OCI-LY7 (cell line): ENCODE measurements at regions not wholly inside any gene's neighbourhood (a gene's known extent, or its start where the extent isn't known, plus 50 kb on each side); places are given as distances from the start of the nearest gene placed in this dataset.
A peak's percentile ranks its signal among the peaks of the same experiment; 100 is the strongest.

ENCODE experiments used
- BruUV-seq: library from RNA; stranded (reverse); fragments of 400-500 nt; replicated peaks from 2 replicates; lab custom pipeline; 2021; lab: Mats Ljungman, UMichigan
- CTCF ChIA-PET: fragments of 300-600 bp; sonication (Branson Sonifier 250); formaldehyde crosslinking; loops from one replicate; lab custom pipeline; 2022; ENCODE audit warnings: antibody characterized with exemption; ENCODE audit not compliant: unreplicated experiment; lab: Charles Lee
- POLR2A ChIA-PET: fragments of 300-600 bp; sonication (Branson Sonifier 250); formaldehyde crosslinking; loops from one replicate; lab custom pipeline; 2022; ENCODE audit warnings: antibody characterized with exemption; lab: Charles Lee
- DNase-seq: peaks from one replicate; pipeline ENCODE4 v3.0.0-alpha.2; 2015; ENCODE audit warnings: low spot score
- H2AFZ ChIP-seq: fragments of 200-600 bp; sonication (generic), shearing (Covaris generic); 2 replicates; pipeline ENCODE4 v1.6.1; 2014; ENCODE audit warnings: mild to moderate bottlenecking, antibody characterized with exemption, low read length, moderate library complexity
- H3K27ac ChIP-seq: fragments of 200-600 bp; sonication (generic); 2 replicates; pipeline ENCODE4 v1.5.1; 2014; ENCODE audit warnings: mixed run types, low read depth, mild to moderate bottlenecking, moderate library complexity, low read length, inconsistent platforms; ENCODE audit not compliant: poor library complexity, severe bottlenecking
- H3K36me3 ChIP-seq: fragments of 200-600 bp; sonication (generic); 2 replicates; pipeline ENCODE4 v1.6.1; 2014; ENCODE audit warnings: mild to moderate bottlenecking, antibody characterized with exemption, low read length, moderate library complexity, mixed read lengths; ENCODE audit not compliant: insufficient read depth
- H3K4me1 ChIP-seq: fragments of 200-600 bp; sonication (generic); 2 replicates; pipeline ENCODE4 v1.5.1; 2014; ENCODE audit warnings: mild to moderate bottlenecking, low read length; ENCODE audit not compliant: insufficient read depth, poor library complexity, severe bottlenecking
- H3K4me2 ChIP-seq: fragments of 200-600 bp; sonication (generic); 2 replicates; pipeline ENCODE4 v1.6.1; 2014; ENCODE audit warnings: mild to moderate bottlenecking, low read length
- H3K4me3 ChIP-seq: fragments of 200-600 bp; sonication (generic); 2 replicates; pipeline ENCODE4 v1.5.1; 2014; ENCODE audit warnings: mild to moderate bottlenecking, low read depth, low read length; ENCODE audit not compliant: poor library complexity, severe bottlenecking
- H3K79me2 ChIP-seq: fragments of 200-600 bp; sonication (generic); 2 replicates; pipeline ENCODE4 v1.6.1; 2016; ENCODE audit warnings: low read depth, mild to moderate bottlenecking, low read length, moderate library complexity, mixed read lengths; ENCODE audit not compliant: insufficient read depth
- H3K9me2 ChIP-seq: fragments of 200-600 bp; sonication (generic); 2 replicates; pipeline ENCODE4 v1.6.1; 2016; ENCODE audit warnings: mild to moderate bottlenecking, low read length, mixed read lengths; ENCODE audit not compliant: insufficient read depth
- H3K9me3 ChIP-seq: fragments of 200-600 bp; sonication (generic); 2 replicates; pipeline ENCODE4 v1.6.1; 2014; ENCODE audit warnings: mild to moderate bottlenecking, mixed run types, low read length, mixed read lengths
- H4K20me1 ChIP-seq: fragments of 200-600 bp; sonication (generic); 2 replicates; pipeline ENCODE4 v1.6.1; 2014; ENCODE audit warnings: mild to moderate bottlenecking, antibody characterized with exemption, low read length, moderate library complexity, mixed read lengths; ENCODE audit not compliant: insufficient read depth
- CTCF ChIP-seq: fragments of 200-600 bp; sonication (generic); conservative IDR thresholded peaks from 2 replicates; pipeline ENCODE4 v1.5.1; 2014; ENCODE audit warnings: mild to moderate bottlenecking, antibody characterized with exemption, low read length, moderate library complexity, mixed read lengths
- EZH2phosphoT487 ChIP-seq: fragments of 200-600 bp; sonication (generic); IDR thresholded peaks from 2 replicates; pipeline ENCODE4 v1.6.1; 2018; ENCODE audit warnings: low read depth, borderline replicate concordance, mild to moderate bottlenecking, mixed run types, antibody characterized with exemption, low read length, moderate library complexity, mixed read lengths
- intact Hi-C: fragments of 100-400 bp; cut with micrococcal nuclease; formaldehyde crosslinking; loops from one replicate; pipeline ENCODE4 v1.10.0; 2022; ENCODE audit not compliant: unreplicated experiment

DNA sequence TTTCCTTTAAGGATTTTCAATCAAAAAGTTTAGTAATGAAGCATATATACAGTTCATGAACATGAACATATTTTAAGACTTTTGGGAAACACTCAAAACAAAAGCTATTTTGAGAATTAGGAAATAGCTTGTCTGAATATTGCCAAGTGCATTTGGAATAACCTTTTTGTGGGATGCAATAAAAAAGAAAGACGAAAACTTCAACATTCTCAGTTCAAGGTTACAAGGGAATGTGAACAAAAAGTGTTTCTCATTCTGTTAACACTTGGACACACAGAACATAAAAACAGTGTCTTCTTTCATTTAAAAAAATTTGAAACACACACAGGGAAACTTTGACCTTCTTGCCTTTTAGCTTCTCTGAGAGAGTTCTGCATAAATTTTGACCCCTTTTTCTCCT, 72.7 kb upstream of the TCF21 start:
- intact Hi-C loops = no loop called here
- ChIA-PET POLR2A (interaction anchor here (0.9 kb wide), 1 partner anchor 44 kb away, joined by 3 read pairs; no protein-coding TSS in a partner anchor), CTCF (no interaction called here)
- Histone ChIP-seq H3K4me1 (no peaks in the 10 kb centered on the region), H3K79me2 (no peaks in the 10 kb centered on the region), H4K20me1 (no peaks in the 10 kb centered on the region), H3K36me3 (no peaks in the 10 kb centered on the region), H3K4me3 (no peak overlapping the region), H3K9me3 (no peaks in the 10 kb centered on the region), H3K9me2 (no peaks in the 10 kb centered on the region), H2AFZ (no peak overlapping the region), H3K27ac (no peak overlapping the region), H3K4me2 (no peak overlapping the region)
- no TSS peak for BruUV-seq
- TF ChIP-seq CTCF (no peak), EZH2phosphoT487 (no peak)
- no peak for DNase-seq

- CTCF ChIA-PET = no interaction called here
- POLR2A ChIA-PET = no interaction called here
- Histone ChIP-seq H3K27ac (no peak overlapping the region), H3K4me1 (no peaks in the 10 kb centered on the region), H3K9me2 (no peaks in the 10 kb centered on the region), H3K36me3 (no peaks in the 10 kb centered on the region), H4K20me1 (no peaks in the 10 kb centered on the region), H3K9me3 (no peaks in the 10 kb centered on the region), H3K4me3 (no peak overlapping the region), H3K79me2 (no peaks in the 10 kb centered on the region), H2AFZ (no peak overlapping the region), H3K4me2 (no peak overlapping the region)
- no TSS peak for BruUV-seq
- TF ChIP-seq EZH2phosphoT487 = no peak
- TF ChIP-seq CTCF = peak; percentile 91
- intact Hi-C loops = no loop called here
- DNase-seq = peak; percentile 50
These were observed 71.4 kb upstream of the TCF21 start for GRCh38 chr6:133817460-133818047.

- no peak overlapping the region for H3K27ac ChIP-seq
- H4K20me1 ChIP-seq = no peaks in the 10 kb centered on the region
- no peak overlapping the region for H3K4me3 ChIP-seq
- DNase-seq = no peak
- ChIA-PET CTCF (no interaction called here), POLR2A (no interaction called here)
- no peaks in the 10 kb centered on the region for H3K9me2 ChIP-seq
- H2AFZ ChIP-seq = no peak overlapping the region
- intact Hi-C loops = no loop called here
- TF ChIP-seq EZH2phosphoT487 (no peak), CTCF (no peak)
- no TSS peak for BruUV-seq
- H3K9me3 ChIP-seq = no peaks in the 10 kb centered on the region
- no peaks in the 10 kb centered on the region for H3K36me3 ChIP-seq
- no peaks in the 10 kb centered on the region for H3K4me1 ChIP-seq
- no peaks in the 10 kb centered on the region for H3K79me2 ChIP-seq
- H3K4me2 ChIP-seq = no peak overlapping the region
These were observed 70.6 kb upstream of the TCF21 start for GRCh38 chr6:133818320-133818719.
